Hematopoietic multipotent progenitor cell treated with erythropoietin and hydrocortisone succinate and interleukin-3 and kit ligand, for 4 days (in vitro differentiated cells): ENCODE measurements at regions not wholly inside any gene's neighbourhood (a gene's known extent, or its start where the extent isn't known, plus 50 kb on each side); places are given as distances from the start of the nearest gene placed in this dataset.

ENCODE experiments used
- DNase-seq: peaks from one replicate; pipeline ENCODE4 v3.0.0-alpha.2; 2015

DNA sequence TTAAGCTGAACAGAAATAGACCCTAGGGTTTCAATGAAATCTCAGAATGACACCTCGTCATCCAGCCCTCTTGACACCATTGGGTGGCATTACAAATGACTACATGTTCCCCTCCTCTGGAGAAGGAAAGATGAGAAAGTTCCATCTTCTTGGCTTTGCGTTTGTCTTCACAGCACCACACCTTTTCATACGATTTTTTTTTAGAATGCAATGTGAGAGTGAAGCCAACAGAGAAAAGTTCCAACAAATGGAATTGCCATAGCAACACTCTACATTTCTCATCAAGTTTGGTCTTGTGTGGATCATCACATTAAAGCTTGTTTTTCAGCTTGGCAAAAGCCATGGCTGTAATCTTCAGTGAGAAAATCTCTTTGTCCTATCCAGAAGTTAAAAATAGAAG is 183.4 kb upstream of the SNX7 start:
- DNase-seq, result no peak

DNA sequence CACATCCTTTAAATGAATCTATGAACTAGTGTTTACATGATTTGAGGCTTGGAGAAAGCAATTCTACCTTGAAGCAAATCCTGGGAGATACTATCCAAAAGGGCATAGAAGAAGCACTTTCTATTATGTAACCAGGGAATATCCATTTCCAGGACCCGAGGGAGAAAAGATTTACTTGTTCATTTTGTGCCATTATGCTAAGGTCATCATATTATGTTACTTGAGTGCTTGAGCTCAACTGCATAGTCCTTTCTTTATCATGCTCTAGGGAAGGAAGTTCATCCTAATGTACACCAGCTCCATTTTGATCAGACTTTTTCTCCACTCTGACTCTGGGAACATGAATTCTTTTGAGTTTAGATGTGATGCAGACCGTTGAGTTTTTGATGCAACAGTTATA is 188.6 kb upstream of the SNX7 start:
- DNase-seq, result no peak

DNA sequence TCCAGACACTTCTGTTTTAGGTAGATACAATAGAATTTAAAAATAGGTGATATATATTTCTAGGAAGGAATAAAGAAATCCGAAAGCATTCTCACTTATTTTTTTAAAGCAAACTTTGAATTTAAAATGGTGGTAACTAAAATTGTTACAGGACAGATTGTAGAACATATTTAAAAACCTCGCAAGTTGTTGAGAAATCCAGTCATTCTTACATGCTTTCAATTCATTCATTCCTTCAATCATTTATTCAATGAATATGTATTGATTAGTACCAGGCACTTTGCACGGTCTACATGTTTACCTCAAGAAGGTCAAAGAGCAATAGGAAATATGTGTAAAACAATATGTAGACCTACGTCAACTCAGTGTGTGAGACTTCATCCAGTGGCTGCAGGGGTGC is 189.9 kb upstream of the SNX7 start:
- DNase-seq, result no peak

DNA sequence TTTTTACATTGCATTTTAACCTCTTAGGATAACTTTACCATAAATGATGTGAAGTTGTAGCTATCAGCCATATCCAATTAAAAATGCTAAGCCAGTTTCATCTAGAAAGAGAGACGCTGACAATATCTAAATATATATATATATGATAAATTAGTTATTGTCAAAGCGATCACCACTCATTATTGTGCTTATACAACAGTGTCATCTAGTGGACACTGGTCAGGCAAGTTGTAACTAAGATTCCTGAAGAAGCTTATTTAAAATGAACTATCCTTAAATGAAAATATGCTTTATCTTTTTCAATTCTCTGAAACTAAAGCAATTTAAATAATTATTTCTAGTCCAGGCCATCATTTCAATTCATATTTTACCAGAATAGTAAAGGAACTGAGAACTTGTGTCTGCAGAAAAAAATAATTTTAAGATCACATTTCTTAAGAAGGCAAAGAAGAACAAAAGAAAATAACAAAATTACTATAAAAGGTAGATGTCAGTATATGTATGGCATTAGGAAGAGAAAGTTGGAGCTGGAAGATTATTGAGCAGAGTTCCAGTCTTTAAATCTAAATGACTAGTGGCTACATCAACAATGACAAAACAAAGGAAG is 193.3 kb upstream of the SNX7 start:
- DNase-seq, result peak; percentile 73

DNA sequence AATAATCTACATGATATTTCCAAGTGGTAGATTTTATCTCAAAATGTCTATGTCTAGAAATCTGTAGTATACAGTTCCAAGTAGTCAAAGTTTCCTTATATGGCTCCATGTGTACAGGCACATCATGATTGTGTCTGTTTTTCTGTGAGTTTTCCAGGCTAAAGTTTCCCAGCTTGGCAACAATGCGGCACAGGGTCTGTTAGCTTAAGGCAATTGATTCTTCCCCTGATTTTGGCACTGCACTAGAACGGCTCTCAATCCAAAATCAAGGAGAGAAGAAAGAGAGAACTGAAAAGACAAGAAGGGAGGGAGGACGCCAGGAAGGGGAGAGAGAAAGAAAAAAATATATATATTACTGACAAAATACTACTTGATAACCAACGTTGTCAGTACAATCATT is 193.9 kb upstream of the SNX7 start:
- no peak for DNase-seq

DNA sequence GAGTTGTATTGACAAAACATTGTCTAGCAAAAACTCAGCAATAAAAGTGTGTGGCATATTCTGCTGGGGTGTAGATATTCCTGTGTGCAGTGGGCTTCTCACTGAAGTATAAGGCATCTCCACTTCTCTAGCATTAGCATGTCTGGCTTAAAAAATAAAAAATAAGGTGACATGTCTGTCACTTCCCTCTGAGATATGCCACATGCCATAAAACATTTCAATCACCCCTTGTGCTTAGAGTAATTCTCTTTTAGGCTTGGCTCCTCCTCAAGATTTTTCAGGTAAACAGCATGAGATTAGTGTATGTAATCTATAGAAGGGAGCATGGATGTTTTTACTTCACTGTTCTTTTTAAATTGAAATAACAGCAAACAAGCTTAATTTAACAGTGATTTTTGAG is 194.4 kb upstream of the SNX7 start:
- DNase-seq, result no peak

DNA sequence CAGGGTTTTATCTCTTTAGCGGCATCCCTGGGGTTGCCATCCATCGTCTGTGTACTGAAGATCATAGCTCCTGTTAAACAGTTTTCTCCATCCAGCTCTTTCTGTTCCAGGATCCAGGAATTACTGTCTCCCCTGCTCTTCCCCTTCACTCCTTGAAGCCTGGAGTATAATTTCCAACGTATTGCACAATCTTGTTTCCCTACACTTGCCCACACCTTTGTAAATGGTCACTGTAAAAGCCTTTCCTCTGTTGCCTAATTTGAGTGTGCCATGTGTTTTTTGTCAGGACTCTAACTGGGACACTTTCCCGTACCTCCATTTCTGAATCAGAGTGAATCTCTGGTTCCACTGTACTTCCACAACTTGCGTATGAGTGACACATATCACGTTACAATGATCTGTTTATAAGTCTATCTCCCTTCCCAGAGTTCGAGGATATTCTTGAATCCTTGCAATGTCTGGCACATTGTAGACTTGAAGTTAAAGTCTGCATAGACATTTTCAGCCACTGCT is 199.6 kb upstream of the SNX7 start:
- DNase-seq, result no peak

DNA sequence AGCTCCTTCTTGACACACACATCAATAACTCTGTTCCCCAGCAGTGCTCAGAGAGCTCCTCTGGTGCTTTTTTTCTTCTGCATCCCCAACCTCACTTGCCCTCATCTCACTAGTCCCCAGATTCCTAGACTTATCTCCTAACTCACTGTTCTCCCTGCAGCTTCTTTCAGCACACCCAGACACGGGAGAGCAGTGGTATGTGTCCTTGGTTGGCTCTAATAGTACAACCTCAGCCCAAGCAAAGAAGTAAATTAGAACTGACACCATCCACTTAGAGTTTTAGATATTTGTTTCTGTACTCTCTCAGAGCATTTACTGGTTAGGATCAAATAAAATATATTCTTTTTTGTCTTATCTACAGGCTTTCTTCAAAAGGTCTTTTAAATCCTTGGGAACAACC is 201.4 kb upstream of the SNX7 start:
- DNase-seq, result no peak

DNA sequence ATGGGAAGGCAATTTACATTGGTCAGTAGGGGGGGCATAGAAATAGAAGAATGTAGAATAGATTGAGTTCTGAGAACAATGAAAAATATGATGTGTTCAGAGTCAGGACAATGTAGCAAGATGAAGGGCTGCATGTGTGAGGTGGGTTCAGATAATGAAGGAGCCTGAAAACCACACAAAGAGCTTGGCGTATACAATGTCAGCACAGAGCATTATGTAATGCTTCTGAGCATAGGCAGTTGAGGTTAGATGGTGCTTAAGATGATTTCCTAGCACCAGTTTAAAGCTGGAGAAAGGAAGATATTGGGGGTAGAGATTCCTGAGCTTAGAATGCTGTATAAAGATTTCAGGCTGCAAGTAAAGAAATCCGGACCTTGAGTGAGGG is 202.0 kb upstream of the SNX7 start:
- peak; percentile 10 for DNase-seq

DNA sequence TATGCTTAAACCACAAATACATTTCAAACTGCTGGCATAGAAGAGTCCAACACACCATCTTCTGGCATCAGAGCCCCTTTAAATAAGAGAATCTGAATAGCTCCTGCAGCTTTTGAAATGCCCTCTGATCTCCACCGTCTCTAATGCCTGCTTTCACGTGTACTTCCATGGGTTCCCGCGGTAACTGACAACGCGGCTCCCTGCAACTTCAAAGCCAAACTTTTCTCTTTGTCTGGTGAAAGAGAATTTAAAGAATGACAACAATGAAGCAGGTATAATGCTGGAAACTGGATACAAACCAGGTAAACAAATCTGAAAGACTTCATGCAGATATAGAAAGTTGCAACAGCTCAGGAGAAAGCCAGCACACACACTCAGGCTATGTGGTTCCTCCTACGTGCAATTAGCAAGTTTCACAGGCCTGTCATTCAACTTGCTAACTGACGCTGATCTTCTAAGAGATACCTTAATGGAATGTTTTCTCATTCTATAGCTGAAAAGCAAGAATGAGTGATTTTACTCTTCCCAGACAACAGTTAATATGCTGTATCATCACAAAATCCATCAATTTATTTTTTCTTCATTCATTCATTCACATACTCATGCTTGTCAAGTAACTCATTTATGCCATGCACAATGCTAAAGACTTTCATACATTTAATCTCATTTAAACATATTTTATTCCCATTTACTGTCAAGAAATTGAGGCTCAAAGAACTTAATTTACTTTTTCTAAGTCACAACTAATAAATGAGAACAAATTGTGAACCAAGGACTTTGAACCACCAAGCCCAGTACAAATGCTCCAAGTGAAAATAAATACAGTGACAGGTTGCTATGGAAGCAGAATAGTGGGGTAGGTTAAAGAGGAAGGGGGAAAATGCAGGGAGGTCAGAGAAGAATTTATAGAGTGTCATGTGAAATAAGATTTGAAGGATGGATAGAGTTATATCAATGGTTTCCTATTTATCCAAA is 202.7 kb upstream of the SNX7 start:
- DNase-seq, result no peak

DNA sequence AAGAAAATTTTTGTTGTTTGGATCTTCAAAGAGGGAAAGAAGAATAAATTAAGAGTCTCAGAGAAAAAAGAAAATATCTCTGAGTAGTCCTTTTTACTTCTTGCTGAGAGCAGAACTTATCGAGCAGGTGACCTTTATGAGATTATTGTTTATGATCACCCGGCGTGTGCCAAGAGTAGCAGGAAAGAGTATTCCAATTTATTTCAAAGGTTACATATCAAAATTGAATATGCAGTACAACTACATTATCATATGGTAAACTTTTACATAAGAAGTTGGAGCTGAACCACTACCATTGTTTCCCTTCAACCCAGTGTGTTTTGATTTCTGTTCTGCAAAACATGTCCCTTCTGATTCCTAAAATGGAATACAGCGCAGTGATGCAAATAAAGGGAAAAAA is 204.3 kb upstream of the SNX7 start:
- no peak for DNase-seq

DNA sequence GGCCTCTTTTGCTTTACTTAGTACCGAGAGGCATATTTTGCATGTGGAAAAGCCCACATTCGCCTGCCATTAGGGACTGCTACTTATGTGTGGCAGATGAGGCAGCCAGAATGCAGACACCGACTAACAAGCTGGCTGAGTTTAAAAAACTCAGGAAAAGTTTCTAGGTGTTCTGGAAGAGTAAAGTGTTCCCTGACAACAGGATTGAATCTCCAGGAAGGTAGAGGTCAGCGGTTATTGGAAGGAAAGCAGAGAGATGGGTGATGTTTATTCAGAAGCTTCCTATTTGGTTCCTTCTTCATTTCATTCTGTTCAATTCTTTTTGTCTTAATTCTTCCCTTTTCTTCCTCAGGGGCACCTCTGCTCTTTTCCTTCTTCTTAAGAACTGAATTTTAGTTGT is 206.9 kb upstream of the SNX7 start:
- DNase-seq, result no peak

DNA sequence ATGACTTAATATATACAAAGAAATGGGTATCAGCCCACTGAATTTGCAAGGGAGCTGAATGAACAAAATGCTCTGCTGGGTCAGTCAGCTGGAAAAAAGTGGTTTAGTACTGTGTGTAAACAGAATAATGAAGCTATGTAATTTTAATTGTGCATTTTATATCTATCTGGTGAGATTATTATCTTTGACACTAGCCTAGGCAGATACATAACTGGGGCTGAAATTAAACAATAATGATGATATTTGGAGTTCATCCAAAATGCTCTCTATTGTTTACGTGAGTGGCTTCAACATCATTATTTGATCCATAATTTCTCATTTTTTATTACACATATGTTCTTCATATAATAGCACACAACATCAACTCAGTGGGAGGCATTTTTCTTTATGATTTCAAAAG is 208.5 kb upstream of the SNX7 start:
- DNase-seq, result no peak

DNA sequence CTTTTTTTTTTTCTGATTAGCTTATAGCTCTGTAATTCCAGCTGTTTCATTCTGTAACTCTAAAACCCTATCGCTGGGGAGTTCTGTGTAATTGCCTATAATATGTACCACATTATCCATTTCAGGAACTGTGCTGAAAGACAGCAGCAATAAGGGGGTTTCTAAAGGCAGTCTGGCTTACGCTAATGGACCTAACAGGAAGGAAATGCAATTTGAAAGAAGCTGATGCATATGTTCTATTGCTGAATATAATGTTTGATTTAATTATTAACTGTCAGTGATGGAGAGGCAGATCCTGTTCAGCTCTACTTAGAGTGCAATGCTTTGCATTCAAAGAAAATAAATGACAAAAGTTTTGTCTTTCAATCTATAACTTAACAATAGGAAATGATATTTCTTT is 209.4 kb upstream of the SNX7 start:
- DNase-seq, result peak; percentile 19

DNA sequence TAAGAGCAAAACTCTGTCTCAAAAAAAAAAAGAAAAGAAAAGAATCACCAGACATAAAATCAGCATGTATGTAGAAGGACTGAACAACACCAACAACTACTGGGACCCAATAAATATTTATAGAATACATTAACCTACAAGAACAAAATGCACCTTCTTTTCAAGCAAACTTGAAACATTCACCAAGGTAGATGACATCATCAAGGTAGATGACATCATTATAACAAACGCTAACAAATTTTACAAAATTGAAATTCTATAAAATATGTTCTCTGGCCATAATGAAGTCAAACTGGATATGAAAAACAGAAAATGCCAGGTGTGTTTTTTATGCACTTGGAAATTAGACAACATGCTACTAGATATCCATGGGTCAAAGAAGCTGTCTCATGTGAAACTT is 220.2 kb upstream of the SNX7 start:
- no peak for DNase-seq

DNA sequence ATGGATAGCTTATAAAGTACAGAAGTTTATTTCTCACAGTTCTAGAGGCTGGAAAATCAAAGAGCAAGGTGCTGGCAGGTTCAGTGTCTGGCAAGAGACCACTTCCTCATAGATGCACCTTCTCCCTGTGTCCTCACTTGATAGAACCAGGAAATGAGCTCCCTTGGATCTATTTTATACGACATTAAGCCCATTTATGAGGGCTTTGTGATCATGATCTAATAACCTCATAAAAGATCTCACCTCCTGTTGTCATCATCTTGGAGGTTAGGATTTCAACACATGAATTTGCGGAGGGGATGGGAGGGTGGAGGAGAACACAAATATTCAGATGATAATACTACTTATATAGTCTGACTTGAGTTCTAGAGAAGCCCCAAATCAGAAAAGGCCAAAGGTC is 222.1 kb upstream of the SNX7 start:
- DNase-seq, result no peak

DNA sequence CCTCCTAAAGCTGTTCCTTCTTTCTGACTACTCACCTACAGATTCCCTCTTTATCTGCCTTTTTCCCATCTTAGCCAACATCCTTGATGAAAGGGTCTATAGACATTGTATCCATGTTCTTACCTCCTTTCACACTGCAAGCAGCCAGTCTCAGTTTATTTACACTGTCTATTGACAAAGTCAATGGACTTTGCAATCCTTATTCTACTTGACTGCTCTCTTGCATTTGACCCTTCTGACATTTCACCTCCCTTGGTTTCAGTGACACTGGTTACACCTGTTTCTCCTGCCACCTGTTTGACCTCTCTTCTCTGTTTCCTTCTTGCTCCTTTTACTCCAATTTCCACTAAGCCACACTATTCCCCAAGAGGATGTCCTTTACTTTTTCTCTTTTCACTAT is 224.0 kb upstream of the SNX7 start:
- DNase-seq, result no peak

DNA sequence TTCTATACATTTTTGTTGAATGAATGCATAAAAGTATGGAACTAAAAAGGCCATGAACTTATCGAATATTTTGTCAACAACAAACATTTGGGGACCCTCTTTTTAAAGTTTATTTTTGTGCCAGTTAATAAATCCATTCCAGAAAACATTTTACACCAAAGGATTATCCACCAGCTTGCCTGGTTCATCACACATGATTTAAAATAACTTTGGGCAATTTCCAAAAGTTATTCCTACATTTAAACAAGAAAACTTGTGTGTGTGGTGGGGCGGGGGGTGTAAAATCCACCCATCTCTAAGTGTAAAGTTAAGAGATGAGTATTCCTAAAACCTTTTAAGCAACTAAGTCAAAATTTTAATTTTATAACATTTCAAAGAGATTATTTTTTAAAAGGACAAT is 224.5 kb upstream of the SNX7 start:
- no peak for DNase-seq

DNA sequence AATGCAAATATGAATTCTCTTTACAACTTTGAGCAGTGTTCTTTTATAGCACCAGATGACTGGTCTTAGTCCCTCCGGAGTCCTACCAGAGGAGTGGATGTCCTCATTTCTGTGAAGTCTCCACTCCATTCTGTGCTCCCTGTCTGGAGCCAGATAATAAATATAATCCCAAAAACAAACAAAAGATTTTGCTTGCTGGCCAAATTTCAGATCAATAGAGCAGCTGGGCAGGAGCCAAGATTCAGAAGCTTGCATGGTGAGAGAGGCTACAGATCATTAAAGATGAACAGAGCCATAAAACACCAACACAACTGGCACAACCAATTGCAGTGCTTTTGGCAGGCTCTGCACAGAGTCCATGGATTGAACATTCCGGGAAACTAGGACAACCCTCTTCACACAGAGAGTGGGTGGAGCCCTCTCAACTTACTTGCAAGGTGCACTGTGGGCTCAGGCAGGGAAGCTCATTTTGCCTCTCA is 231.5 kb upstream of the SNX7 start:
- no peak for DNase-seq

DNA sequence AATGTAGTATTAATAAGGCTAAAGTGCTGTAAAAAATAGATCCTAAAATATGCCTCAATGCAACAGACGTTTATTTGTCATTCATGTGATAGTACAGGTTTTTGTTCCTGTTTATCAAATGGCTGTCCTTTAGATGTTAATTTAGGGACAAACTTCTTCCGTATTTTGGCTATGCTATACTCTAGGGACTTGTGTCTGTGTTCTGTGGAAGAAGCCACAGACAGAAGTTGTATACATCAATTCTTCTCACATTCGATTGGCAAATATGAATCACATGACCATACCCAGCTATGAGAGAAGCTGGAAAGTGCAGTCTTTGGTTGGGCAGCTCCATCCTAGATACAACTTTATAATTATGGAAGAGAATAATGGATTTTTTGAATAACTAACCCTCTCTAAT is 232.7 kb upstream of the SNX7 start:
- DNase-seq, result no peak

DNA sequence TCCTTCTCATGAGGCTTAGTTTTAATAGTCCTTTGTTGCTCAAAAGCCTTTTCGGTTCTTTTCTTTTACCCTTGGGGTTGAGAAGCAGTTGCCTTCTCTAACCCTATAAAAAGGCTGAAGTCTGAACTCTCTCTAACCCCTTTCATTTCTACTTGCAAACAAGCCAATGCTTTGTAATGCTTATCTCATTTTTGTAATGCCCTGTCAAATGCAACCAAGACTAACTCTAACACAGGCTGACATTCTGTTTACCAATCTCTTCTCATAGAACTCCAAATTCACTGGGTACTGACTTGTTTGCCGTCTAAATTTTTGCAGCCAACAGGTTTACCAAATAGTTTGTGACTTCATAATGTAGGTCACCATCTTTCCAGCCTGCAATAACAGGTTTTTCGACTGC is 233.9 kb upstream of the SNX7 start:
- no peak for DNase-seq

DNA sequence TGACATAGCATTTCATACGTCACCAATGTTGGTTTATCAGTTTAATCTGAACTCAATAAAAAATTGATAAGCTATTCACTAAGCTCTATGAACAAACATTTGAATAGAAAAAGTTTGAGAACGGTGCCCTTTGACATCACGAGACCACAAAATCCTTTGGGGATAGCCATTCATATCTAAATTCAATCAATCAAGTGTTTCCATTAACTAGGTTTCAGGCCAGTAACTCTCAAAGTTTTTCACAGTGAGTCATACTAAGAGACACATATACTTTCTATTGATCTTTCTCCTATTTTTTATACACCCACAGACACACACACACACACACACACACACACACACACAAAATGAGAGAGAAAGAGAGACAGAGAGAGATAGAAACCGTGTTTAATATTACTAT is 235.4 kb upstream of the SNX7 start:
- DNase-seq, result no peak

DNA sequence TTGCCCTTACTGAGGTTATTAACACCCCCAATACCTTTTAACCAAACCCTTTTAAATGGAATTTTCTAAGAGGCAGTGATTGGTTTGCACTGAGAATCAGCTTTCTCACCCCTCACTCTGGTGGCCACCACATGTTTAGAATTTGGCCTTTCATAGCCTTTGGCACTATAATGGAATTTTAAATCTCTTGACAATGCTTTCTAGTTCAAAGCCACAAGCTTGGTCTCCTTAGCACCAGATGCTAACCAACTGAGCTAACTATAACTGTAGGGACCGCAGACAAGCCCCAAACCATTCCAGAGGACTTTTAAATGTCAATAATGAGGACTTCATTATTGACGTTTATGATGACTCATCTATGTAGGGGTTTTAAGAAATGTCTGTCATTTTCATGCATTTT is 238.7 kb upstream of the SNX7 start:
- no peak for DNase-seq

DNA sequence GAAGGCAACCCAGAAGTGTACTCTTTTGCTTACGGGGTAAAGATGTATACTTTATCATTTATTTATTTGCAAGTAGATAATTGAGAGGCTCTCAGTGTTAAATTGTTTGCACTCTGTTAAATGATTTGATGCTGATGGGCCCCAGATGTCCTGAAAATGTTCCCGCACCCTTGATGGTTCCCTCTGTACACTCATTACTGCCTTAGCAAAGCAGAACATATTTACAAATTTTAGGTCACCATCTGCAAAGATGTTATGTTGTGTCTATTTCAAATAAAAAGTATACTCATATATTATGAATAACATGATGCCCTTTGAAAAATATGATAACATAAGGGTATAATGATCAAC is 240.5 kb upstream of the SNX7 start:
- DNase-seq, result no peak
